Cardiac muscle cell (in vitro differentiated cells and primary cell): ENCODE measurements at regions not wholly inside any gene's neighbourhood (a gene's known extent, or its start where the extent isn't known, plus 50 kb on each side); places are given as distances from the start of the nearest gene placed in this dataset.

Source experiments
- DNase-seq, 2 donors: peaks; one replicate each; pipeline versions ENCODE4 v3.0.0 to v3.0.0-alpha.2; 2010 to 2017; ENCODE audit warnings: low read depth in 1 of 2, low spot score in 1 of 2
- H3K27ac ChIP-seq: fragments of 200-600 bp; sonication (generic); 2 replicates; pipeline ENCODE4 v1.5.1; 2016
- H3K27me3 ChIP-seq: fragments of 200-600 bp; sonication (generic); 2 replicates; pipeline ENCODE4 v1.6.0; 2016; ENCODE audit warnings: control low read depth
- H3K36me3 ChIP-seq: fragments of 200-600 bp; sonication (generic); 2 replicates; pipeline ENCODE4 v1.5.1; 2016; ENCODE audit warnings: control low read depth
- H3K4me1 ChIP-seq: fragments of 200-600 bp; sonication (generic); 2 replicates; pipeline ENCODE4 v1.8.1; 2017; ENCODE audit warnings: low read depth, mild to moderate bottlenecking, mixed run types
- H3K4me3 ChIP-seq: fragments of 200-600 bp; sonication (generic); 2 replicates; pipeline ENCODE4 v1.5.1; 2016; ENCODE audit warnings: mild to moderate bottlenecking
- H3K9me3 ChIP-seq: fragments of 200-600 bp; sonication (generic); 2 replicates; pipeline ENCODE4 v1.5.1; 2017; ENCODE audit warnings: low read depth, mild to moderate bottlenecking, control low read depth
- TF ChIP-seq, protein P1 (sequence below): IDR thresholded peaks from 2 replicates; pipeline ENCODE4 v1.5.1; 2012; ENCODE audit warnings: low read depth, mild to moderate bottlenecking, low read length

DNA sequence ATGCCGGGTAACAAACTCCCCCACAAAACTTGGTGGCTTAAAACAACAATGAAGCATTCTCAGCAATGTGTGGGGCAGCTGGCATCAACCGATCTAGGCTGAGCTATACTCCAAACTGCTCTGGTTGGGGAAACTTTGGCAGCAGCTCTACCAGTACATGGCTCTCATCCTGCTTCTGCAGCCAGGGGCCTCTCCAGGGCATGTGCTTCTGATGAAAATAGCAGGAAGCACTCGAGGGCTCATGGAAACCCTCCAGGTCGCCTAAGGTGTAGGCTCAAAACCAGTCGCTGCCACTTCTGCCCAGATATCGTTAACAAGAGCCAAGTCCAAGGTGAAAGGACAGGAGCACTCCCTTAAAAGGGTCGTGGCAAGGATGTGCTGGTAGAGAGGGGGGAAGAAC lies 134.1 kb downstream of the TEX36 start:
- Histone ChIP-seq H3K27me3 (no peaks in the 10 kb centered on the region), H3K4me1 (no peaks in the 10 kb centered on the region), H3K36me3 (no peaks in the 10 kb centered on the region), H3K27ac (no peak overlapping the region), H3K4me3 (no peak overlapping the region), H3K9me3 (no peaks in the 10 kb centered on the region)
- TF ChIP-seq, protein P1, sequence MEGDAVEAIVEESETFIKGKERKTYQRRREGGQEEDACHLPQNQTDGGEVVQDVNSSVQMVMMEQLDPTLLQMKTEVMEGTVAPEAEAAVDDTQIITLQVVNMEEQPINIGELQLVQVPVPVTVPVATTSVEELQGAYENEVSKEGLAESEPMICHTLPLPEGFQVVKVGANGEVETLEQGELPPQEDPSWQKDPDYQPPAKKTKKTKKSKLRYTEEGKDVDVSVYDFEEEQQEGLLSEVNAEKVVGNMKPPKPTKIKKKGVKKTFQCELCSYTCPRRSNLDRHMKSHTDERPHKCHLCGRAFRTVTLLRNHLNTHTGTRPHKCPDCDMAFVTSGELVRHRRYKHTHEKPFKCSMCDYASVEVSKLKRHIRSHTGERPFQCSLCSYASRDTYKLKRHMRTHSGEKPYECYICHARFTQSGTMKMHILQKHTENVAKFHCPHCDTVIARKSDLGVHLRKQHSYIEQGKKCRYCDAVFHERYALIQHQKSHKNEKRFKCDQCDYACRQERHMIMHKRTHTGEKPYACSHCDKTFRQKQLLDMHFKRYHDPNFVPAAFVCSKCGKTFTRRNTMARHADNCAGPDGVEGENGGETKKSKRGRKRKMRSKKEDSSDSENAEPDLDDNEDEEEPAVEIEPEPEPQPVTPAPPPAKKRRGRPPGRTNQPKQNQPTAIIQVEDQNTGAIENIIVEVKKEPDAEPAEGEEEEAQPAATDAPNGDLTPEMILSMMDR, result no peak
- DNase-seq, result no peak

DNA sequence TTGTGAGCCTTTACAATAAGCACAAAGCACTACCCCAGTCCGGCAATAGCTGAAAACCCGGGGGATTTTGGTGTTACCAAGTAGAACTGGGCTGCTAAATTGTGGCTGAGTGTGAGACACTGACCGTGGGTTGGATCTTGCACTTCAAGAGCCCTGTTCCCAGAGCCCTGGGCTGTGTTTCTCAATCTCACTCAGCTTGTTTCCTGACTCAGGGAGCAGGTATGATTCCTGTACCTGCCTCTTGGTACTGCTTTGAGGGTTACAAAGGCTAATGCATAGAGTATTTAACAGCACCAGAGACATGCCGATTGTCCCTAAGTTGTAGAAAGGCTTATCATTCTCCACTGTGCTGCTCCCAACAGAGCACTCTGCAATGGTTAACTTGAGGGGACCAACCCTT lies 134.6 kb downstream of the TEX36 start:
- no peaks in the 10 kb centered on the region for H3K9me3 ChIP-seq
- no peak overlapping the region for H3K4me3 ChIP-seq
- H3K27me3 ChIP-seq, result no peaks in the 10 kb centered on the region
- H3K36me3 ChIP-seq, result no peaks in the 10 kb centered on the region
- no peaks in the 10 kb centered on the region for H3K4me1 ChIP-seq
- TF ChIP-seq, protein P1, result no peak
- DNase-seq, result no peak
- H3K27ac ChIP-seq, result no peak overlapping the region

DNA sequence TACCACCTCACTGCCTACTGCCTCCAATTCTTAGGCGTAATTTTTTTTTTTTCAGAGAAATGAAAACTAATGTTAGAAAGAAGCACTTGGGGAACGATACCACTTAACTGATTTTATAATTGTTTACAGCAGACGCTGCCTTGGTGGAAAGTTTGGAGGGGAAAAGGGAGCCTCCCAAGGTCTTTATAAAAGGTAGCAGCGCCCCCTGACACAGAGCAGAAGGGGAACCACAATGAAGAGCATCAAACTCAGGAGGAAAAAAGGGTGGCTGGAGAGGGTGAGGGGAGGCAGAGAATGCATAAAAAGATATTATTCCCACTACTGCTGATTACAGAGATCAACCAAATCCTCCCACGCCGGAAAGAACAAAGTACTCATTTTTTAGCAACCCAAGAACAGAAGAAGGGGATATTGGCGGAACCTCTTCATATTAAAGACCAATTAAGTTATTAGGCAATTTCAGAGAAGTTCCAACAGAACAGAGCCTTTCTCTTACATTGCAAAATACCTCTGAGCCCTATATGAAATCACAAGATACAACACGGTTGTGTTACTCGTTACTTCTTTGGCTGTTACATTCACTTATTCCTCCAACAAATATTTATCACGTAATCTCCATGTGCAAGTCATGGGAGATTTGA lies 135.8 kb downstream of the TEX36 start:
- Histone ChIP-seq H3K9me3 (no peaks in the 10 kb centered on the region), H3K4me1 (no peaks in the 10 kb centered on the region), H3K27ac (no peak overlapping the region), H3K27me3 (no peaks in the 10 kb centered on the region), H3K36me3 (no peaks in the 10 kb centered on the region), H3K4me3 (no peak overlapping the region)
- TF ChIP-seq, protein P1, result no peak
- DNase-seq, result no peak

DNA sequence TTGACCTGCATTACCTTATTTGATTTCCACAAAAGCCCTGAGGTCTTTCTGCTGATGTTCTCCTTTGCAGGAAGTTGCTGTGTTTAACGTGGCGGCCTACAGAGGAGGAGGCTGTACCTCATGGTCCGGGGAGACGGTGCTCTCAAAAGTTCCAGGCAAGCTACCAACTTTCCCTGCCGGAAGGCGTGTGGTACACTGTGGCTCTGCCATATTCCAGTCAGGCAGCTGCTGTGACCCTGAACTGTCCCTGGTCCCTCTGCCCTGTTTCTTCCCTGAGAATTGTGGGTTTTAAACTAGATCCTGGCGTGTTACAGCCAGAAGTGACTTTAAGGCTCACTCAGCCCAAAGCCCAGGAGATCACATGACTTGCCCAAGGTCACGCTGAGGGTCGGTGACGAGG lies 139.2 kb downstream of the TEX36 start:
- no peaks in the 10 kb centered on the region for H3K4me1 ChIP-seq
- H3K4me3 ChIP-seq, result no peak overlapping the region
- H3K9me3 ChIP-seq, result no peaks in the 10 kb centered on the region
- DNase-seq, result no peak
- H3K36me3 ChIP-seq, result no peaks in the 10 kb centered on the region
- H3K27me3 ChIP-seq, result no peaks in the 10 kb centered on the region
- TF ChIP-seq, protein P1, result no peak
- H3K27ac ChIP-seq, result no peak overlapping the region

DNA sequence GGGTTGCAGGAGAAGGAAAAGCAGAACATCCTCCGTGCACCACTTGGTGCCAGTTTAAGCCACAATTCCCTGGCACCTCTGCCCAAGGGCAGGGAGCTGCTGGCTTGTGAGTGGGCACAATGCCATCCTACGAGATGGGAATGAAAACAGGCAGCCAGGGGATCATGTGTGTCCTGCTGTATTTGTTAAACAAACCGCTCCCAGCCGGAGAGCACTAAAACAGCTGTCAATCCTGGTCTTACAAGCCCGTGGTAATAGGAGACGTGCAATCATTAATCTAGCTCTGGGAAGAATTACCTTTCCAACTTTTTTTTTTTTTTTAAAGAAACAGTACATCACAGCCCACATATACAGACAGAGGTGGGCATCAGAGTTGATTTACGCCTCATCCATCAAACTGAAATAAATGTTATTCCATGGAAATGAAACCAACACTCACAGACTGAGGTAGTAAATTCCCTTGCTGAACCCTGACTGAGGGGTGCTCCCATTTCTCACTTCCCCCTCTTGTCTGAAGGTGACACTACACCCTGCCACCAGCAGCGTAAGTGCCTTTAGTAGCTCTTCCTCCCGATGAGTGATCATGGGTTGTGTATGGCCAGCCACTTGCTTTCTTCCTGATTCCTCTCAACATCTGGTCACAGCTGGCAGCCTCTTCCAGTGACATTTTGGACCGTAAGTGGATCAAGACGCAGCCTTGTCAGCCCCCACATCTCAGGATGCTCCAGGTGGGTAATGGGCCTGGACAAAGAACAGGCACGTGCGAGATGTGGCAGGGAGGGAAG lies 143.8 kb downstream of the TEX36 start:
- no peak overlapping the region for H3K27ac ChIP-seq
- no peaks in the 10 kb centered on the region for H3K36me3 ChIP-seq
- no peaks in the 10 kb centered on the region for H3K4me1 ChIP-seq
- TF ChIP-seq, protein P1, result no peak
- no peak overlapping the region for H3K4me3 ChIP-seq
- H3K27me3 ChIP-seq, result no peaks in the 10 kb centered on the region
- no peak for DNase-seq
- no peaks in the 10 kb centered on the region for H3K9me3 ChIP-seq
